Body of pancreas (tissue), 4 donors: ENCODE measurements at regions not wholly inside any gene's neighbourhood (a gene's known extent, or its start where the extent isn't known, plus 50 kb on each side); places are given as distances from the start of the nearest gene placed in this dataset.

Source experiments
- CTCF ChIP-seq, 7 experiments: fragments of 450-650 bp in 4 of 7; fragments of 200-600 bp in 3 of 7; sonication (generic) in 3 of 7; IDR thresholded peaks; one replicate each; pipeline ENCODE4 v1.5.1; 2016 to 2019; ENCODE audit warnings: antibody characterized with exemption in 7 of 7
- POLR2A ChIP-seq, 3 donors: fragments of 450-650 bp; IDR thresholded peaks; one replicate each; pipeline ENCODE4 v1.6.1; 2016; ENCODE audit warnings: antibody characterized with exemption in 3 of 3, mild to moderate bottlenecking in 2 of 3

GRCh38 chr5:100161868-100162267 is 373.3 kb upstream of the FAM174A start:
- no peak for TF ChIP-seq CTCF (IDR thresholded peaks at IDR 0.05)
- no peak for TF ChIP-seq POLR2A (IDR thresholded peaks at IDR 0.05)
